Left ventricle myocardium inferior (tissue), 1 donor: ENCODE measurements at regions not wholly inside any gene's neighbourhood (a gene's known extent, or its start where the extent isn't known, plus 50 kb on each side); places are given as distances from the start of the nearest gene placed in this dataset.

Source experiments
- DNase-seq: peaks from one replicate; pipeline ENCODE4 v3.0.0-alpha.2; 2020
- H3K27ac ChIP-seq: fragments of 200-600 bp; replicated peaks from 2 replicates; pipeline ENCODE4 v1.8.0; 2021
- H3K27me3 ChIP-seq: fragments of 200-600 bp; 2 replicates; pipeline ENCODE4 v1.8.0; 2021; ENCODE audit warnings: low read depth
- H3K36me3 ChIP-seq: fragments of 200-600 bp; 2 replicates; pipeline ENCODE4 v1.8.0; 2021
- H3K4me1 ChIP-seq: fragments of 200-600 bp; 2 replicates; pipeline ENCODE4 v1.8.0; 2021
- H3K4me3 ChIP-seq: fragments of 200-600 bp; 2 replicates; pipeline ENCODE4 v1.8.0; 2021; ENCODE audit warnings: mild to moderate bottlenecking, moderate library complexity
- H3K9me3 ChIP-seq: fragments of 200-600 bp; replicated peaks from 2 replicates; pipeline ENCODE4 v1.8.0; 2021
- intact Hi-C: fragments of 100-400 bp; cut with micrococcal nuclease; formaldehyde crosslinking; loops from one replicate; pipeline ENCODE4 v1.11.0; 2022
- TF ChIP-seq, protein P1 (sequence below): fragments of 200-600 bp; IDR thresholded peaks from 2 replicates; pipeline ENCODE4 v1.8.0; 2021; ENCODE audit warnings: antibody characterized with exemption, mild to moderate bottlenecking, borderline replicate concordance
- donor health status: DM: no; HTN: yes; CAD: no; lungs with severe emphysema.

DNA sequence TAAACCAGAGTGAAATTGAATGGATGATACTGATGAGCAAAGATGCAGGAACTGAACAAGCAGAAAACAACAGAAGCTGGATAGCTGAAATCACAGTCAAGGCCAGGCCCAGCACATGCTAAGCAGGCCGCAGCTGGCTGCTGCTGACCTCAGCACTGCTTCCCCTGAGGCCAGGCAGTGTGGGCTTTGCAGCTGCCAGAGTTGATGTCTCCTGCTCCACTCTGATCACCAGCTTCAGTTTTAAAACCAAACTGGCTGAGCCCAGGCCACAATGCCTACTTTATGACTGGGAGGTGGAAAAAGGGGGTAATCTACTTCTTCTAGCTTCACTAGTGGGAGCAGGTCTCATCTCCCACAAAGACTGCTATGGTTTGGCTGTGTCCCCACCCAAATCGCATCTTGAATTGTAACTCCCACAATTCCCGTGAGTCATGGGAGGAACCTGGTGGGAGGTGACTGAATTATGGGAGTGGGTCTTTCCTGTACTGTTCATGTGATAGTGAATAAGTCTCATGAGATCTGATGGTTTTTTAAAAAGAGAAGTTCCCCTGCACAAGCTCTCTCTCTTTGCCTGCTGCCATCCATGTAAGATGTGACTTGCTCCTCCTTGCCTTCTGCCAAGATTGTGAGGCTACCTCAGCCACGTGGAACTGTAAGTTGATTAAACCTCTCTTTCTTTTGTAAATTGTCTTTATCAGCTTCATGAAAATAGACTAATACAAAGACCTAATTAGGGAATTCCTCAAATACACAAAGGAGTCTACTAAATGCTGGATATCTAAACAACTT, 136.4 kb upstream of the ITGB1 start:
- TF ChIP-seq, protein P1, sequence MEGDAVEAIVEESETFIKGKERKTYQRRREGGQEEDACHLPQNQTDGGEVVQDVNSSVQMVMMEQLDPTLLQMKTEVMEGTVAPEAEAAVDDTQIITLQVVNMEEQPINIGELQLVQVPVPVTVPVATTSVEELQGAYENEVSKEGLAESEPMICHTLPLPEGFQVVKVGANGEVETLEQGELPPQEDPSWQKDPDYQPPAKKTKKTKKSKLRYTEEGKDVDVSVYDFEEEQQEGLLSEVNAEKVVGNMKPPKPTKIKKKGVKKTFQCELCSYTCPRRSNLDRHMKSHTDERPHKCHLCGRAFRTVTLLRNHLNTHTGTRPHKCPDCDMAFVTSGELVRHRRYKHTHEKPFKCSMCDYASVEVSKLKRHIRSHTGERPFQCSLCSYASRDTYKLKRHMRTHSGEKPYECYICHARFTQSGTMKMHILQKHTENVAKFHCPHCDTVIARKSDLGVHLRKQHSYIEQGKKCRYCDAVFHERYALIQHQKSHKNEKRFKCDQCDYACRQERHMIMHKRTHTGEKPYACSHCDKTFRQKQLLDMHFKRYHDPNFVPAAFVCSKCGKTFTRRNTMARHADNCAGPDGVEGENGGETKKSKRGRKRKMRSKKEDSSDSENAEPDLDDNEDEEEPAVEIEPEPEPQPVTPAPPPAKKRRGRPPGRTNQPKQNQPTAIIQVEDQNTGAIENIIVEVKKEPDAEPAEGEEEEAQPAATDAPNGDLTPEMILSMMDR = no peak
- Histone ChIP-seq H3K27me3 (peaks cover 21% of the 10 kb centered on the region), H3K4me3 (no peak overlapping the region), H3K36me3 (no peaks in the 10 kb centered on the region), H3K27ac (no peak overlapping the region), H3K9me3 (peaks cover 9% of the 10 kb centered on the region), H3K4me1 (no peaks in the 10 kb centered on the region)
- intact Hi-C loops = no loop called here
- peak; percentile 20 for DNase-seq

DNA sequence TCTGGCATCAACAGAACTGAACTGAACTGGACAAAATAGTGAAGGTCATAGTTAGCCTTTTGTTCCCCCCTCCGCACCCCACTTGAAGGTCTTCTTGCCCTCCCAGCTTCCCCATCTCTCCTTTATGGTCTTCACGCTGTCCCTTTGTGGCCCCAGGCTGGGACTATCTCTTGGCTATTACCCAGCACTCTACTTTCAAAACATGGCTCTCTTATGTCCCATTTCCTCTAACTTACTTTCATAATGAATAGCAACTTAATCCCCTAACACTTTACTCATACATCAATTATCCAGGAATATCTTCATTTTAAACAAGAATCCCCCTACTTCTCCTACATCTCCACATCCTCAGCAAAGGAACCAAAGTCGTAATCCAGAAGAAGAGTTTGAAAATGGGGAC, 135.3 kb upstream of the ITGB1 start:
- TF ChIP-seq, protein P1 = no peak
- peaks cover 32% of the 10 kb centered on the region for H3K27me3 ChIP-seq
- DNase-seq = no peak
- intact Hi-C loops = no loop called here
- H3K36me3 ChIP-seq = no peaks in the 10 kb centered on the region
- peaks cover 9% of the 10 kb centered on the region for H3K9me3 ChIP-seq
- no peak overlapping the region for H3K4me3 ChIP-seq
- no peaks in the 10 kb centered on the region for H3K4me1 ChIP-seq
- no peak overlapping the region for H3K27ac ChIP-seq

DNA sequence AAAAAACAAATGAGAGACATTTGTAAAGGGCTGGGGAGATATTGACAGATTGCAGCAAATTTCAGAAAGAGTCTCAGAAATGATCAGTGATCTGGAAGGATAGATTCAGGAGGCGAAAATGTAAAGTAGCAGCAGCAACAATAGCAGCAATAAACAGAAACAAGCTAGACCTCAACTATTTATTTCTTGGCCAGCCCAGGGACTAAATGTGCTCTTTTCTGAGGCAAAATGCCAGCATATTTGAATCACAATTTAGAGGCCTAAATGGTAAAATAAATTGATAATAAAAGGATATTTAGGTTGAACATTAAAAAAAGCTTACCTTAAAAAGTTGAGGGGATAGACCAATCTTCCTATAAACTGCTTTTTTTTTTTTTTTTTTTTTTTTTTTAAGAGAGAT, 134.6 kb upstream of the ITGB1 start:
- DNase-seq = no peak
- TF ChIP-seq, protein P1 = no peak
- H3K36me3 ChIP-seq = no peaks in the 10 kb centered on the region
- peaks cover 15% of the 10 kb centered on the region for H3K9me3 ChIP-seq
- peaks cover 36% of the 10 kb centered on the region for H3K27me3 ChIP-seq
- no peak overlapping the region for H3K27ac ChIP-seq
- no peak overlapping the region for H3K4me3 ChIP-seq
- no peaks in the 10 kb centered on the region for H3K4me1 ChIP-seq
- intact Hi-C loops = no loop called here

DNA sequence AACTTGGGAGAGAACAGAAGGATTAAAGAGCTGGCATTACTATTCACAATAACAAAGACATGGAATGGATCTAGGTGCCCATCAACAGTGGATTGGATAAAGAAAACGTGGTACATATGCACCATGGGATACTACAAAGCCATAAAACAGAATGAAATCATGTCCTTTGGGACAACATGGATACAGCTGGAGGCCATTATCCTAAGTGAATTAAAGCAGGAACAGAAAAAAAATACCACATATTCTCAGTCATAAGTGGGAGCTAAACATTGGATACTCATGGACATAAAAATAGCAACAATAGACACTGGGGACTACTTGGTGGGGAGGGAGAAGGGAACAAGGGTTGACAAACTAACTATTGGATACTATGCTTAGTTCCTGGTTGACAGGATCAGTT, 133.2 kb upstream of the ITGB1 start:
- Histone ChIP-seq H3K9me3 (peaks cover 15% of the 10 kb centered on the region), H3K4me3 (no peak overlapping the region), H3K27me3 (peaks cover 29% of the 10 kb centered on the region), H3K4me1 (no peaks in the 10 kb centered on the region), H3K36me3 (no peaks in the 10 kb centered on the region), H3K27ac (no peak overlapping the region)
- TF ChIP-seq, protein P1 = no peak
- intact Hi-C loops = no loop called here
- DNase-seq = no peak

DNA sequence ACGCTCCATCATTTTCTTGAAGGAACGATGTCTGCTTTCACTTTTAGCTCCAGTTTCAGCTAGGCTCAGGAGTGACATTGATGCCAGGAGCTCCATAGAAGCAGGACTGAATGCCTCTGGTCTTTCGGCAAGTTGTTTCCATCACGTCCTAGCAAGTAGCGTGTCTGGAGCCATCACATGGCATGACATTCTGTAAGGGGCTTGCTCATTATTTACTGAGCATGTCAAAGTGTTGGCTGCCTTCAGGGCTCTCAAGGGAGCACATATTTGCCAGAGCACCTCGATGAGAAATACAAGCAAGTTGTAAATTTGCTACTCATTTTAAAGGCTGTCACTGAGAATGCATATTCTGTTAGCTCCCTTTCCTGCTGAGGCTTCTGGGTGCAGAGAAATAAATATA, 131.0 kb upstream of the ITGB1 start:
- peaks cover 12% of the 10 kb centered on the region for H3K4me1 ChIP-seq
- no peak overlapping the region for H3K4me3 ChIP-seq
- peaks cover 27% of the 10 kb centered on the region for H3K27me3 ChIP-seq
- H3K36me3 ChIP-seq = no peaks in the 10 kb centered on the region
- TF ChIP-seq, protein P1 = no peak
- intact Hi-C loops = no loop called here
- DNase-seq = no peak
- H3K9me3 ChIP-seq = peaks cover 6% of the 10 kb centered on the region
- H3K27ac ChIP-seq = no peak overlapping the region
